Keratinocyte (primary cell): ENCODE measurements at regions not wholly inside any gene's neighbourhood (a gene's known extent, or its start where the extent isn't known, plus 50 kb on each side); places are given as distances from the start of the nearest gene placed in this dataset.

Source experiments
- DNase-seq: peaks from one replicate; pipeline ENCODE4 v3.0.0-alpha.2; 2011; ENCODE audit warnings: low read depth, missing footprints, low spot score
- FAIRE-seq: peaks from 2 replicates; lab custom pipeline; 2011; peaks lifted over from hg19 to GRCh38; lab: Jason Lieb, UNC
- H2AFZ ChIP-seq: 2 replicates; pipeline ENCODE4 v1.6.0; 2012; ENCODE audit warnings: low read length, control low read depth, inconsistent platforms; ENCODE audit not compliant: control insufficient read depth
- H3K27ac ChIP-seq: 2 replicates; pipeline ENCODE4 v1.5.1; 2011; ENCODE audit warnings: low read length; ENCODE audit not compliant: control insufficient read depth, insufficient read depth
- H3K27me3 ChIP-seq: 3 replicates; pipeline ENCODE4 v1.6.0; 2011; ENCODE audit warnings: low read length; ENCODE audit not compliant: control insufficient read depth, insufficient read depth; ENCODE audit errors: extremely low read depth
- H3K36me3 ChIP-seq, 2 experiments: 2 replicates in 1 of 2; 3 replicates in 1 of 2; pipeline ENCODE4 v1.5.1; 2011; ENCODE audit warnings: low read length in 2 of 2, mild to moderate bottlenecking in 1 of 2; ENCODE audit not compliant: control insufficient read depth in 2 of 2, insufficient read depth in 2 of 2; ENCODE audit errors: extremely low read depth in 1 of 2
- H3K4me1 ChIP-seq: 3 replicates; pipeline ENCODE4 v1.5.1; 2011; ENCODE audit warnings: low read length; ENCODE audit not compliant: control insufficient read depth, insufficient read depth; ENCODE audit errors: extremely low read depth
- H3K4me2 ChIP-seq: 3 replicates; pipeline ENCODE4 v1.6.0; 2011; ENCODE audit warnings: low read depth, low read length; ENCODE audit not compliant: control insufficient read depth, insufficient read depth; ENCODE audit errors: extremely low read depth
- H3K4me3 ChIP-seq, 3 experiments: fragments of 200-600 bp in 1 of 3; sonication (generic) in 1 of 3; 2 replicates in 2 of 3; 3 replicates in 1 of 3; pipeline ENCODE4 v1.5.1; 2011 to 2016; ENCODE audit warnings: low read length in 3 of 3, mild to moderate bottlenecking in 3 of 3, control low read depth in 2 of 3, inconsistent platforms in 1 of 3, low read depth in 1 of 3, mixed read lengths in 1 of 3, mixed run types in 1 of 3, moderate library complexity in 1 of 3; ENCODE audit not compliant: control insufficient read depth in 2 of 3, insufficient read depth in 2 of 3; ENCODE audit errors: extremely low read depth in 1 of 3
- H3K79me2 ChIP-seq: 2 replicates; pipeline ENCODE4 v1.6.0; 2012; ENCODE audit warnings: low read length; ENCODE audit not compliant: control insufficient read depth, insufficient read depth
- H3K9ac ChIP-seq: 3 replicates; pipeline ENCODE4 v1.6.0; 2011; ENCODE audit warnings: low read length; ENCODE audit not compliant: control insufficient read depth, insufficient read depth; ENCODE audit errors: extremely low read depth
- H3K9me1 ChIP-seq: 3 replicates; pipeline ENCODE4 v1.6.0; 2011; ENCODE audit warnings: low read length; ENCODE audit not compliant: control insufficient read depth, insufficient read depth; ENCODE audit errors: extremely low read depth
- H3K9me3 ChIP-seq: 2 replicates; pipeline ENCODE4 v1.5.1; 2012; ENCODE audit warnings: low read depth, low read length; ENCODE audit not compliant: control insufficient read depth
- H4K20me1 ChIP-seq: 3 replicates; pipeline ENCODE4 v1.6.0; 2011; ENCODE audit warnings: low read length; ENCODE audit not compliant: control insufficient read depth, insufficient read depth; ENCODE audit errors: extremely low read depth
- EZH2 ChIP-seq: IDR thresholded peaks from one replicate; pipeline ENCODE4 v1.6.1; 2012; ENCODE audit warnings: inconsistent platforms, mild to moderate bottlenecking, low read length, moderate library complexity
- dilution Hi-C: fragments of 300-500 bp; cut with MboI; formaldehyde crosslinking; loops from one replicate; pipeline ENCODE4 v1.7.0; 2020; ENCODE audit warnings: low sequenced_read_pairs; ENCODE audit not compliant: extremely low pct_ligation_motif_present
- TF ChIP-seq, protein P1 (sequence below), 3 experiments: IDR thresholded peaks in 1 of 3; conservative IDR thresholded peaks in 1 of 3; optimal IDR thresholded peaks in 1 of 3; 2 replicates in 2 of 3; 3 replicates in 1 of 3; pipeline versions ENCODE3 to v1.5.1; 2011; ENCODE audit warnings: low read length in 3 of 3, mild to moderate bottlenecking in 3 of 3, moderate library complexity in 2 of 3, control low read depth in 1 of 3, inconsistent platforms in 1 of 3; ENCODE audit not compliant: insufficient read depth in 2 of 3; ENCODE audit errors: extremely low read depth in 1 of 3

DNA sequence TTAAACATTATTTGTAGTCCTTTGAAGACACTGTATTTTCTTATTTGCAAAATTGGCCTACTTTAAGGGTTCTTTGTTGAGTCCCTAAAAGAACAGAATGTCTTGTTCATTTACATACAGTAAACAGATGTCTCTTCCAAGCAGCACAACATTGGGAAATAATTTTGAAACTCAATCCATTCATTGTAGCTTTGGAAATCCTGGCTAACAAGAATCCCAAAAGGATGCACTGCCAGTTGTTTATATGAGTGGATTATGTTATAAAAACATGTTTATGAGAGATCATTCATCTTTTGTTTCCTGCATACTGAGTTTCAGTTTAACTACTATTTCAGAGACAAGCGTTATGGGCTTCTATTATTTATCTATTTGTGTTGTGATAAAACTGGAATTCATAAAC lies 499.3 kb downstream of the PID1 start:
- H3K4me3 ChIP-seq, result no peak overlapping the region
- no peak overlapping the region for H3K27ac ChIP-seq
- H3K79me2 ChIP-seq, result no peaks in the 10 kb centered on the region
- TF ChIP-seq, protein P1, sequence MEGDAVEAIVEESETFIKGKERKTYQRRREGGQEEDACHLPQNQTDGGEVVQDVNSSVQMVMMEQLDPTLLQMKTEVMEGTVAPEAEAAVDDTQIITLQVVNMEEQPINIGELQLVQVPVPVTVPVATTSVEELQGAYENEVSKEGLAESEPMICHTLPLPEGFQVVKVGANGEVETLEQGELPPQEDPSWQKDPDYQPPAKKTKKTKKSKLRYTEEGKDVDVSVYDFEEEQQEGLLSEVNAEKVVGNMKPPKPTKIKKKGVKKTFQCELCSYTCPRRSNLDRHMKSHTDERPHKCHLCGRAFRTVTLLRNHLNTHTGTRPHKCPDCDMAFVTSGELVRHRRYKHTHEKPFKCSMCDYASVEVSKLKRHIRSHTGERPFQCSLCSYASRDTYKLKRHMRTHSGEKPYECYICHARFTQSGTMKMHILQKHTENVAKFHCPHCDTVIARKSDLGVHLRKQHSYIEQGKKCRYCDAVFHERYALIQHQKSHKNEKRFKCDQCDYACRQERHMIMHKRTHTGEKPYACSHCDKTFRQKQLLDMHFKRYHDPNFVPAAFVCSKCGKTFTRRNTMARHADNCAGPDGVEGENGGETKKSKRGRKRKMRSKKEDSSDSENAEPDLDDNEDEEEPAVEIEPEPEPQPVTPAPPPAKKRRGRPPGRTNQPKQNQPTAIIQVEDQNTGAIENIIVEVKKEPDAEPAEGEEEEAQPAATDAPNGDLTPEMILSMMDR (optimal IDR thresholded peaks at IDR 0.05 in 1 of 3, IDR thresholded peaks at IDR 0.05 in 1 of 3, conservative IDR thresholded peaks at IDR 0.05 in 1 of 3; ENCODE audit: extremely low read depth in 1 of 3, insufficient read depth in 2 of 3, low read length in 3 of 3), result no peak
- no peak for TF ChIP-seq EZH2
- H3K9me3 ChIP-seq, result no peaks in the 10 kb centered on the region
- no peaks in the 10 kb centered on the region for H4K20me1 ChIP-seq
- H3K4me2 ChIP-seq, result no peak overlapping the region
- FAIRE-seq, result no peak
- H3K4me1 ChIP-seq, result no peaks in the 10 kb centered on the region
- H3K27me3 ChIP-seq, result no peaks in the 10 kb centered on the region
- H2AFZ ChIP-seq, result no peak overlapping the region
- dilution Hi-C loops, result no loop called here
- H3K9me1 ChIP-seq, result no peaks in the 10 kb centered on the region
- DNase-seq, result no peak
- H3K36me3 ChIP-seq, result no peaks in the 10 kb centered on the region
- H3K9ac ChIP-seq, result no peak overlapping the region

DNA sequence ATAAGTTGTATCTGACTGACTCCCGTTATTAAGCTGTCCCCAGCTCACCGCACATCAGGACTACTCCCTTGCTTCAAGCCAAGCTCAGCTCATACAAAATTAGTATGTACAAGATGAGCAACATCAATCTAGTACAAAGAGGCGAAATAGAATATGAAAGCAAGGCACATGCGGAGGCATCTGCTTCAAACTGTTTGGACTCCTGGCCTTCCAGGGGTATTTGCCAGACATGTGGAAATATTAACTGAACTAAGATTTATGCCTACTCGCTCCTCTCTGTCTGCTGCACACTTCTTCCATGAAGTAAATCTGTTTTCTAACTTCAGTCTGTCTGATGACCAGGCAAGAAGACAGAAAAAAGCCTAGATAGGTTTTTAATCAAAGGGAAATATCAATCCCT lies 499.8 kb downstream of the PID1 start:
- dilution Hi-C loops, result no loop called here
- no peaks in the 10 kb centered on the region for H3K9me3 ChIP-seq
- H3K27ac ChIP-seq, result no peak overlapping the region
- H3K9ac ChIP-seq, result no peak overlapping the region
- no peak for FAIRE-seq
- H3K9me1 ChIP-seq, result no peaks in the 10 kb centered on the region
- no peak overlapping the region for H3K4me3 ChIP-seq
- no peak overlapping the region for H2AFZ ChIP-seq
- no peak for TF ChIP-seq EZH2
- TF ChIP-seq, protein P1 (optimal IDR thresholded peaks at IDR 0.05 in 1 of 3, IDR thresholded peaks at IDR 0.05 in 1 of 3, conservative IDR thresholded peaks at IDR 0.05 in 1 of 3; ENCODE audit: extremely low read depth in 1 of 3, insufficient read depth in 2 of 3, low read length in 3 of 3), result no peak
- H4K20me1 ChIP-seq, result no peaks in the 10 kb centered on the region
- H3K4me2 ChIP-seq, result no peak overlapping the region
- no peaks in the 10 kb centered on the region for H3K36me3 ChIP-seq
- H3K4me1 ChIP-seq, result no peaks in the 10 kb centered on the region
- H3K27me3 ChIP-seq, result no peaks in the 10 kb centered on the region
- DNase-seq, result no peak
- no peaks in the 10 kb centered on the region for H3K79me2 ChIP-seq
